Testis (tissue), 2 donors: ENCODE measurements at regions not wholly inside any gene's neighbourhood (a gene's known extent, or its start where the extent isn't known, plus 50 kb on each side); places are given as distances from the start of the nearest gene placed in this dataset.

Source experiments
- POLR2A ChIP-seq: fragments of 450-650 bp; IDR thresholded peaks from one replicate; pipeline ENCODE4 v1.6.1; 2017; ENCODE audit warnings: antibody characterized with exemption, mild to moderate bottlenecking, moderate library complexity
- TF ChIP-seq, protein P1 (sequence below), 3 experiments: fragments of 450-650 bp in 2 of 3; fragments of 200-600 bp in 1 of 3; sonication (generic) in 1 of 3; IDR thresholded peaks; one replicate each; pipeline ENCODE4 v1.5.1; 2016 to 2019; ENCODE audit warnings: antibody characterized with exemption in 3 of 3, mild to moderate bottlenecking in 2 of 3, moderate library complexity in 1 of 3

DNA sequence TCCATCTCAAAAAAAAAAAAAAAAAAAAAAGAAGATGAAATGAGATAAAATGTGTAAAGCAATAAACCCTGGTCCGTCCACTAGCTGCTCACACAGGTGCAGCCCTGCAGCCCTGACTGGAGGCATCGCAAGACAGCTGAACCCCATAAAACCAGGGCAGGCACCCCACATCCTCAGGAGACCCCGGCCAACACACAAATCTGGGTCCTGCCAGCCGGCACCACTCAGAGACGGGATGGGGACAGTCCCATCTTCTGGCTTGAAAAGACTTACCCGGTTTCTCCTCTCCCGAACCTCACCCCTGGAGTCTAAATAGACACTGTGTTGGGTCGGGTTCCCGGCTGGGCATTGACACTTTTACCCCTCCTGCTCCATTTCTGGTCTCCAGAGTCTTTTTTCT lies 52.7 kb upstream of the TNRC6C start:
- TF ChIP-seq, protein P1, sequence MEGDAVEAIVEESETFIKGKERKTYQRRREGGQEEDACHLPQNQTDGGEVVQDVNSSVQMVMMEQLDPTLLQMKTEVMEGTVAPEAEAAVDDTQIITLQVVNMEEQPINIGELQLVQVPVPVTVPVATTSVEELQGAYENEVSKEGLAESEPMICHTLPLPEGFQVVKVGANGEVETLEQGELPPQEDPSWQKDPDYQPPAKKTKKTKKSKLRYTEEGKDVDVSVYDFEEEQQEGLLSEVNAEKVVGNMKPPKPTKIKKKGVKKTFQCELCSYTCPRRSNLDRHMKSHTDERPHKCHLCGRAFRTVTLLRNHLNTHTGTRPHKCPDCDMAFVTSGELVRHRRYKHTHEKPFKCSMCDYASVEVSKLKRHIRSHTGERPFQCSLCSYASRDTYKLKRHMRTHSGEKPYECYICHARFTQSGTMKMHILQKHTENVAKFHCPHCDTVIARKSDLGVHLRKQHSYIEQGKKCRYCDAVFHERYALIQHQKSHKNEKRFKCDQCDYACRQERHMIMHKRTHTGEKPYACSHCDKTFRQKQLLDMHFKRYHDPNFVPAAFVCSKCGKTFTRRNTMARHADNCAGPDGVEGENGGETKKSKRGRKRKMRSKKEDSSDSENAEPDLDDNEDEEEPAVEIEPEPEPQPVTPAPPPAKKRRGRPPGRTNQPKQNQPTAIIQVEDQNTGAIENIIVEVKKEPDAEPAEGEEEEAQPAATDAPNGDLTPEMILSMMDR (IDR thresholded peaks at IDR 0.05): no peak
- TF ChIP-seq POLR2A: no peak
